ENCODE measurements at regions not wholly inside any gene's neighbourhood (a gene's known extent, or its start where the extent isn't known, plus 50 kb on each side); places are given as distances from the start of the nearest gene placed in this dataset.

DNA sequence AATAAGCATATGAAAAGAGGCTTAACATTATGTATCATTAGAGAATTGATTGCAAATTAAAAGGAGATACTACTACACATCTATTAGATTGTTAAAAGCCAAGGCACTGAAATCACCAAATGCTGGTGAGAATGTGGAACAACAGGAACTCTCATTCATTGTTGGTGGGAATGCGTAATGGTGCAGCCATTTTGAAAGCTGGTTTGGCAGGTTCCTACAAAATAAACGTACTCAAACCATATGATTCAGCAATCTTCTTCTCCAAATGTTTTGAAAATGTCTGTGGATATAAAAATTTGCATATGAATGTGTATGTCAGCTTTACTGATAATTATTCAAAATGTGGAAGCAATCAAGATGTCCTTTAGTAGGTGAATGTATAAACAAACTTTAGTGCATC lies 176.4 kb upstream of the PLET1 start:
- Histone ChIP-seq H3K9me2 (replicated peaks; ENCODE audit: control insufficient read depth, low read length) (no peaks in the 10 kb centered on the region), H3K27me3 (ENCODE audit: control insufficient read depth, low read length) (peaks cover 4% of the 10 kb centered on the region; the same call in 1 of the 2 replicates), H3K36me3 (ENCODE audit: control insufficient read depth, low read length) (no peaks in the 10 kb centered on the region), H3K4me1 (ENCODE audit: control insufficient read depth, low read length) (no peaks in the 10 kb centered on the region), H3K9me3 (ENCODE audit: control insufficient read depth, insufficient read depth, low read length) (no peaks in the 10 kb centered on the region), H4K20me1 (ENCODE audit: control insufficient read depth, insufficient read depth, low read depth, low read length) (no peaks in the 10 kb centered on the region), H3K79me2 (ENCODE audit: control insufficient read depth, low read length) (no peaks in the 10 kb centered on the region), H3K4me2 (ENCODE audit: low read length) (no peak overlapping the region), H3F3A (ENCODE audit: control insufficient read depth, insufficient read depth) (no peaks in the 10 kb centered on the region), H3K4me3 (ENCODE audit: low read length) (no peak overlapping the region), H3K27ac (ENCODE audit: low read depth, low read length) (no peak overlapping the region)
- no peak for TF ChIP-seq EZH2phosphoT487 (IDR thresholded peaks at IDR 0.05; ENCODE audit: borderline replicate concordance, low read length)
- TF ChIP-seq, protein P1, sequence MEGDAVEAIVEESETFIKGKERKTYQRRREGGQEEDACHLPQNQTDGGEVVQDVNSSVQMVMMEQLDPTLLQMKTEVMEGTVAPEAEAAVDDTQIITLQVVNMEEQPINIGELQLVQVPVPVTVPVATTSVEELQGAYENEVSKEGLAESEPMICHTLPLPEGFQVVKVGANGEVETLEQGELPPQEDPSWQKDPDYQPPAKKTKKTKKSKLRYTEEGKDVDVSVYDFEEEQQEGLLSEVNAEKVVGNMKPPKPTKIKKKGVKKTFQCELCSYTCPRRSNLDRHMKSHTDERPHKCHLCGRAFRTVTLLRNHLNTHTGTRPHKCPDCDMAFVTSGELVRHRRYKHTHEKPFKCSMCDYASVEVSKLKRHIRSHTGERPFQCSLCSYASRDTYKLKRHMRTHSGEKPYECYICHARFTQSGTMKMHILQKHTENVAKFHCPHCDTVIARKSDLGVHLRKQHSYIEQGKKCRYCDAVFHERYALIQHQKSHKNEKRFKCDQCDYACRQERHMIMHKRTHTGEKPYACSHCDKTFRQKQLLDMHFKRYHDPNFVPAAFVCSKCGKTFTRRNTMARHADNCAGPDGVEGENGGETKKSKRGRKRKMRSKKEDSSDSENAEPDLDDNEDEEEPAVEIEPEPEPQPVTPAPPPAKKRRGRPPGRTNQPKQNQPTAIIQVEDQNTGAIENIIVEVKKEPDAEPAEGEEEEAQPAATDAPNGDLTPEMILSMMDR (IDR thresholded peaks at IDR 0.05; ENCODE audit: low read depth, low read length, poor library complexity, severe bottlenecking): no peak

DNA sequence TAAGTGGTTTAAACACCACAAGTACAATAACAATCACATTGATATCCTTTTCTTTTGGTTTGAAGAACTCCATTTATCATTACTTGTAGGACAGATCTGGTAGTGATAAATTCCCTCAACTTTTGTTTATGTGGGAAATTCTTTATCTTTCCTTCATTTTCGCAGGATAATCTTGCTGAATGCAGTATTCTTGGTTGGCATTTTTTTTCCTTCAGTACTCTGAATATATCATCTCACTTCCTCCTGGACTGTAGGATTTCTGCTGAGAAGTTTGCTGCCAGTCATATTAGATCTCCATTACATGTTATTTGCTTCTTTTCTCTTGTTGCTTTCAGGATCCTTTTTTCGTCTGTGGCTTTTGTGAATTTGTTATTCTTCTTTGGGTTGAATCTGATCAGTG lies 179.0 kb upstream of the PLET1 start:
- no peaks in the 10 kb centered on the region for H3F3A ChIP-seq (ENCODE audit: control insufficient read depth, insufficient read depth)
- H3K4me2 ChIP-seq (ENCODE audit: low read length): no peak overlapping the region
- no peaks in the 10 kb centered on the region for H4K20me1 ChIP-seq (ENCODE audit: control insufficient read depth, insufficient read depth, low read depth, low read length)
- peaks cover 4% of the 10 kb centered on the region; the same call in 1 of the 2 replicates for H3K27me3 ChIP-seq (ENCODE audit: control insufficient read depth, low read length)
- TF ChIP-seq, protein P1 (IDR thresholded peaks at IDR 0.05; ENCODE audit: low read depth, low read length, poor library complexity, severe bottlenecking): no peak
- TF ChIP-seq EZH2phosphoT487 (IDR thresholded peaks at IDR 0.05; ENCODE audit: borderline replicate concordance, low read length): no peak
- no peak overlapping the region for H3K4me3 ChIP-seq (ENCODE audit: low read length)
- H3K4me1 ChIP-seq (ENCODE audit: control insufficient read depth, low read length): no peaks in the 10 kb centered on the region
- H3K9me2 ChIP-seq (replicated peaks; ENCODE audit: control insufficient read depth, low read length): no peaks in the 10 kb centered on the region
- no peak overlapping the region for H3K27ac ChIP-seq (ENCODE audit: low read depth, low read length)
- no peaks in the 10 kb centered on the region for H3K9me3 ChIP-seq (ENCODE audit: control insufficient read depth, insufficient read depth, low read length)
- no peaks in the 10 kb centered on the region for H3K79me2 ChIP-seq (ENCODE audit: control insufficient read depth, low read length)
- H3K36me3 ChIP-seq (ENCODE audit: control insufficient read depth, low read length): no peaks in the 10 kb centered on the region

DNA sequence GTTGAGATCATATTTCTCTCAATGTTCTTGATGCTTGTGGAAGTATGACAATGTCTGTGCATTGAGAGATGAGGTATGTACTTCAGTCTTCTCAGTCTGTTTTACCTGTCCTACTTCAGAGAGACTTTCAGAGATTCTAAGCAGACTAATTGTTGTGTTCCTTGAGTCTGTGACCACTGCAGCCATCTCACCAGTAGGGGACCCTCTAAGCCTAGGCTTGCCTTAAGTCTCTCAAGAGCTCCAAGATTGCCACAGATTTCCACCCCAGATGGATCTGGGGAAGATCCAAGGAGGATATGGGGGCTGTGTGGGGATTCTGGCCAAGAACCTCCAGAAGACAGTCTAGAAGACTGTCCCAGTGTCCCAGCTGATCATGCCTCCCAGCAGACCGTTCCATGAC lies 179.9 kb upstream of the PLET1 start:
- Histone ChIP-seq H4K20me1 (ENCODE audit: control insufficient read depth, insufficient read depth, low read depth, low read length) (no peaks in the 10 kb centered on the region), H3K9me2 (replicated peaks; ENCODE audit: control insufficient read depth, low read length) (no peaks in the 10 kb centered on the region), H3K27ac (ENCODE audit: low read depth, low read length) (no peak overlapping the region), H3K4me1 (ENCODE audit: control insufficient read depth, low read length) (no peaks in the 10 kb centered on the region), H3K36me3 (ENCODE audit: control insufficient read depth, low read length) (no peaks in the 10 kb centered on the region), H3K9me3 (ENCODE audit: control insufficient read depth, insufficient read depth, low read length) (no peaks in the 10 kb centered on the region), H3K27me3 (ENCODE audit: control insufficient read depth, low read length) (peaks cover 4% of the 10 kb centered on the region; the same call in 1 of the 2 replicates), H3K79me2 (ENCODE audit: control insufficient read depth, low read length) (no peaks in the 10 kb centered on the region), H3F3A (ENCODE audit: control insufficient read depth, insufficient read depth) (no peaks in the 10 kb centered on the region), H3K4me3 (ENCODE audit: low read length) (no peak overlapping the region), H3K4me2 (ENCODE audit: low read length) (no peak overlapping the region)
- TF ChIP-seq, protein P1 (IDR thresholded peaks at IDR 0.05; ENCODE audit: low read depth, low read length, poor library complexity, severe bottlenecking): peak; percentile 37
- no peak for TF ChIP-seq EZH2phosphoT487 (IDR thresholded peaks at IDR 0.05; ENCODE audit: borderline replicate concordance, low read length)

All from DOHH2 (cell line).